Natural killer cell (primary cell): ENCODE measurements at regions not wholly inside any gene's neighbourhood (a gene's known extent, or its start where the extent isn't known, plus 50 kb on each side); places are given as distances from the start of the nearest gene placed in this dataset.

ENCODE experiments used
- ATAC-seq, 3 donors: fragments of 150-1000 bp in 2 of 3; fragments of 200-7000 bp in 1 of 3; cut with Tn5 transposase; 1 replicate in 1 of 3; 2 replicates in 2 of 3; pipeline ENCODE4 v1.10.0; 2021; ENCODE audit warnings: mild to moderate bottlenecking in 2 of 3, moderate library complexity in 2 of 3
- DNase-seq, 2 donors: peaks; one replicate each; pipeline versions ENCODE4 v3.0.0 to v3.0.0-alpha.2; 2013 to 2021; ENCODE audit warnings: mixed read lengths in 1 of 2
- H3K27ac ChIP-seq: one replicate; pipeline ENCODE4 v1.5.1; 2013; ENCODE audit warnings: mild to moderate bottlenecking, low read length
- H3K27me3 ChIP-seq: one replicate; pipeline ENCODE4 v1.6.1; 2013; ENCODE audit warnings: low read length; ENCODE audit not compliant: control insufficient read depth, insufficient read depth
- H3K36me3 ChIP-seq: one replicate; pipeline ENCODE4 v1.6.1; 2013; ENCODE audit warnings: low read length; ENCODE audit not compliant: control insufficient read depth, insufficient read depth
- H3K4me1 ChIP-seq: one replicate; pipeline ENCODE4 v1.6.1; 2013; ENCODE audit warnings: low read length; ENCODE audit not compliant: control insufficient read depth, insufficient read depth
- H3K4me3 ChIP-seq: one replicate; pipeline ENCODE4 v1.5.1; 2013; ENCODE audit warnings: low read length
- H3K9me3 ChIP-seq: one replicate; pipeline ENCODE4 v1.6.1; 2013; ENCODE audit warnings: low read length; ENCODE audit not compliant: control insufficient read depth, insufficient read depth
- H3K27ac Mint-ChIP-seq, 2 donors: one replicate each; pipeline ENCODE4 v1.8.0; 2022; ENCODE audit warnings: mild to moderate bottlenecking in 2 of 2, mixed read lengths in 2 of 2, moderate library complexity in 1 of 2
- H3K27me3 Mint-ChIP-seq, 2 donors: one replicate each; pipeline ENCODE4 v1.8.0; 2022; ENCODE audit warnings: low read depth in 2 of 2, mixed read lengths in 2 of 2
- H3K36me3 Mint-ChIP-seq: one replicate; pipeline ENCODE4 v1.8.0; 2022; ENCODE audit warnings: mixed read lengths
- H3K4me1 Mint-ChIP-seq, 2 donors: one replicate each; pipeline ENCODE4 v1.8.0; 2022; ENCODE audit warnings: mixed read lengths in 2 of 2
- H3K4me3 Mint-ChIP-seq: one replicate; pipeline ENCODE4 v1.8.0; 2022; ENCODE audit warnings: mild to moderate bottlenecking, moderate library complexity, mixed read lengths
- H3K9me3 Mint-ChIP-seq, 2 donors: one replicate each; pipeline ENCODE4 v1.8.0; 2022; ENCODE audit warnings: mixed read lengths in 2 of 2
- CTCF ChIP-seq: fragments of 200-600 bp; IDR thresholded peaks from one replicate; pipeline ENCODE4 v1.8.0; 2022; ENCODE audit warnings: antibody characterized with exemption
- WGBS: methylation state at CpG from one replicate; pipeline ENCODE4 v1.1.7; 2013; ENCODE audit warnings: missing lambda C conversion rate; ENCODE audit not compliant: insufficient coverage; 5-methylcytosine and 5-hydroxymethylcytosine counted together
- intact Hi-C: fragments of 100-400 bp; cut with micrococcal nuclease; formaldehyde crosslinking; loops from one replicate; pipeline ENCODE4 v1.14.2; 2022

- no peaks in the 10 kb centered on the region for H3K27me3 ChIP-seq
- WGBS = 92% methylated on average over 6 of the region's 6 CpGs
- H3K36me3 ChIP-seq = no peaks in the 10 kb centered on the region
- H3K4me3 ChIP-seq = no peak overlapping the region
- Mint-ChIP-seq H3K9me3 (no peaks in the 10 kb centered on the region), H3K27me3 (no peaks in the 10 kb centered on the region), H3K27ac (no peak overlapping the region), H3K36me3 (no peaks in the 10 kb centered on the region), H3K4me3 (no peak overlapping the region), H3K4me1 (no peaks in the 10 kb centered on the region)
- no peak overlapping the region for H3K27ac ChIP-seq
- H3K9me3 ChIP-seq = peaks cover 3% of the 10 kb centered on the region
- intact Hi-C loops = no loop called here
- no peaks in the 10 kb centered on the region for H3K4me1 ChIP-seq
- no peak for DNase-seq
- no peak for TF ChIP-seq CTCF
- no peak for ATAC-seq
These were observed 131.3 kb upstream of the NR3C1 start for GRCh38 chr5:143534761-143535154.

- no peak for DNase-seq
- intact Hi-C loops = no loop called here
- H3K4me3 ChIP-seq = no peak overlapping the region
- WGBS = 92% methylated on average over 3 of the region's 3 CpGs
- no peaks in the 10 kb centered on the region for H3K27me3 Mint-ChIP-seq
- H3K27me3 ChIP-seq = no peaks in the 10 kb centered on the region
- H3K27ac Mint-ChIP-seq = no peak overlapping the region
- H3K36me3 ChIP-seq = no peaks in the 10 kb centered on the region
- H3K9me3 ChIP-seq = peaks cover 3% of the 10 kb centered on the region
- H3K36me3 Mint-ChIP-seq = no peaks in the 10 kb centered on the region
- no peak overlapping the region for H3K4me3 Mint-ChIP-seq
- H3K9me3 Mint-ChIP-seq = no peaks in the 10 kb centered on the region
- no peaks in the 10 kb centered on the region for H3K4me1 ChIP-seq
- TF ChIP-seq CTCF = no peak
- H3K27ac ChIP-seq = no peak overlapping the region
- no peak for ATAC-seq
- H3K4me1 Mint-ChIP-seq = no peaks in the 10 kb centered on the region
These were observed 130.7 kb upstream of the NR3C1 start for GRCh38 chr5:143533978-143534760.

- H3K4me3 ChIP-seq = no peak overlapping the region
- Mint-ChIP-seq H3K4me3 (no peak overlapping the region), H3K27ac (no peak overlapping the region), H3K9me3 (no peaks in the 10 kb centered on the region), H3K36me3 (no peaks in the 10 kb centered on the region), H3K4me1 (no peaks in the 10 kb centered on the region), H3K27me3 (no peaks in the 10 kb centered on the region)
- no peaks in the 10 kb centered on the region for H3K9me3 ChIP-seq
- intact Hi-C loops = no loop called here
- H3K27ac ChIP-seq = no peak overlapping the region
- 90% methylated on average over 3 of the region's 3 CpGs for WGBS
- no peak for DNase-seq
- no peak for ATAC-seq
- no peaks in the 10 kb centered on the region for H3K27me3 ChIP-seq
- TF ChIP-seq CTCF = no peak
- H3K4me1 ChIP-seq = no peaks in the 10 kb centered on the region
- H3K36me3 ChIP-seq = no peaks in the 10 kb centered on the region
These were observed 130.0 kb upstream of the NR3C1 start for GRCh38 chr5:143533475-143533874.

- Mint-ChIP-seq H3K27me3 (peaks cover 0 to 8% of the 10 kb centered on the region in 2 donors), H3K36me3 (no peaks in the 10 kb centered on the region), H3K4me1 (no peaks in the 10 kb centered on the region), H3K4me3 (no peak overlapping the region), H3K27ac (no peak overlapping the region), H3K9me3 (no peaks in the 10 kb centered on the region)
- no peak for TF ChIP-seq CTCF
- intact Hi-C loops = no loop called here
- no peaks in the 10 kb centered on the region for H3K27me3 ChIP-seq
- DNase-seq = no peak
- no peak for ATAC-seq
- 95% methylated on average over 4 of the region's 4 CpGs for WGBS
- no peaks in the 10 kb centered on the region for H3K4me1 ChIP-seq
- no peaks in the 10 kb centered on the region for H3K9me3 ChIP-seq
- no peaks in the 10 kb centered on the region for H3K36me3 ChIP-seq
- H3K4me3 ChIP-seq = no peak overlapping the region
- H3K27ac ChIP-seq = no peak overlapping the region
These were observed 124.3 kb upstream of the NR3C1 start for GRCh38 chr5:143527808-143528207.
